HG02610 (cell line): ENCODE measurements at regions not wholly inside any gene's neighbourhood (a gene's known extent, or its start where the extent isn't known, plus 50 kb on each side); places are given as distances from the start of the nearest gene placed in this dataset.

Experiments used
- ATAC-seq: cut with Tn5 transposase; IDR thresholded peaks from one replicate; pipeline ENCODE4 v1.9.1; 2021; ENCODE audit warnings: mild to moderate bottlenecking, moderate library complexity; ENCODE audit not compliant: unreplicated experiment

- no peak for ATAC-seq
Observed at GRCh38 chrX:45258731-45259402, 58.2 kb upstream of the DIPK2B start.
